K562 (cell line): ENCODE measurements at regions not wholly inside any gene's neighbourhood (a gene's known extent, or its start where the extent isn't known, plus 50 kb on each side); places are given as distances from the start of the nearest gene placed in this dataset.

Experiments used
- ATAC-seq: fragments of 200-7000 bp; cut with Tn5 transposase; 3 replicates; pipeline ENCODE4 v1.9.1; 2020; ENCODE audit warnings: moderate library complexity
- BruUV-seq: library from RNA; stranded (reverse); fragments of 400-500 nt; replicated peaks from 2 replicates; lab custom pipeline; 2021; lab: Mats Ljungman, UMichigan
- CTCF ChIA-PET: fragments of 300-600 bp; formaldehyde crosslinking; extraction: SDS; loops from one replicate; lab custom pipeline; 2021; ENCODE audit warnings: low intra/inter-chr PET ratio; lab: Yijun Ruan, JAX
- POLR2A ChIA-PET: fragments of 300-600, 350-650 bp; sonication (Branson Sonifier 250); formaldehyde crosslinking; extraction: SDS; loops from one replicate; lab custom pipeline; 2021; ENCODE audit warnings: antibody characterized with exemption, inconsistent platforms; lab: Yijun Ruan, JAX
- DNase-seq, 4 experiments: peaks; one replicate each; pipeline versions ENCODE4 v3.0.0 to v3.0.0-alpha.2; 2011 to 2018; ENCODE audit warnings: low spot score in 3 of 4, mixed read lengths in 3 of 4; ENCODE audit errors: extremely low read depth in 1 of 4
- FAIRE-seq: peaks from 2 replicates; lab custom pipeline; 2011; peaks lifted over from hg19 to GRCh38; lab: Jason Lieb, UNC
- H2AFZ ChIP-seq: 2 replicates; pipeline ENCODE4 v1.6.0; 2011; ENCODE audit warnings: low read depth, low read length, control low read depth, inconsistent platforms
- H3K27ac ChIP-seq: fragments of 200-600 bp; 3 replicates; pipeline ENCODE4 v1.8.0; 2011; ENCODE audit warnings: low read depth, mild to moderate bottlenecking, control low read depth, inconsistent platforms, low read length, moderate library complexity, mixed read lengths; ENCODE audit errors: extremely low read depth
- H3K27me3 ChIP-seq, 2 experiments: fragments of 300-600 bp in 1 of 2; 2 replicates in 1 of 2; 3 replicates in 1 of 2; pipeline versions ENCODE4 v1.6.0 to v1.8.0; 2011; ENCODE audit warnings: inconsistent platforms in 2 of 2, low read length in 2 of 2, mild to moderate bottlenecking in 1 of 2, mixed read lengths in 1 of 2, moderate library complexity in 1 of 2; ENCODE audit not compliant: control insufficient read depth in 2 of 2, insufficient read depth in 2 of 2
- H3K36me3 ChIP-seq: fragments of 300-600 bp; 3 replicates; pipeline ENCODE4 v1.8.0; 2011; ENCODE audit warnings: mild to moderate bottlenecking, low read length, inconsistent platforms; ENCODE audit not compliant: control insufficient read depth, insufficient read depth
- H3K4me1 ChIP-seq, 2 experiments: fragments of 200-600 bp in 1 of 2; replicated peaks in 1 of 2; 2 replicates in 1 of 2; 3 replicates in 1 of 2; pipeline versions ENCODE4 v1.5.1 to v1.8.0; 2011; ENCODE audit warnings: inconsistent platforms in 2 of 2, low read length in 2 of 2, mild to moderate bottlenecking in 1 of 2, mixed read lengths in 1 of 2, moderate library complexity in 1 of 2; ENCODE audit not compliant: control insufficient read depth in 2 of 2, insufficient read depth in 2 of 2
- H3K4me2 ChIP-seq: 2 replicates; pipeline ENCODE4 v1.6.1; 2011; ENCODE audit warnings: low read length, control low read depth, inconsistent platforms, mixed read lengths; ENCODE audit not compliant: insufficient read depth
- H3K4me3 ChIP-seq: fragments of 200-600 bp; sonication (generic), shearing (Covaris generic); 2 replicates; pipeline ENCODE4 v1.5.1; 2016; ENCODE audit warnings: control low read depth, inconsistent platforms
- H3K79me2 ChIP-seq: fragments of 200-600 bp; 3 replicates; pipeline ENCODE4 v1.8.0; 2011; ENCODE audit warnings: low read length, inconsistent platforms; ENCODE audit not compliant: control insufficient read depth, insufficient read depth
- H3K9ac ChIP-seq, 2 experiments: 2 replicates each; pipeline versions ENCODE4 v1.6.0 to v1.6.1; 2011; ENCODE audit warnings: low read depth in 2 of 2, low read length in 2 of 2, control low read depth in 1 of 2, inconsistent platforms in 1 of 2, mild to moderate bottlenecking in 1 of 2, mixed read lengths in 1 of 2; ENCODE audit not compliant: insufficient read depth in 1 of 2
- H3K9me1 ChIP-seq: one replicate; pipeline ENCODE4 v1.6.0; 2011; ENCODE audit warnings: inconsistent platforms, mild to moderate bottlenecking, low read length, moderate library complexity; ENCODE audit not compliant: control insufficient read depth, insufficient read depth
- H3K9me3 ChIP-seq: replicated peaks from 2 replicates; pipeline ENCODE4 v1.5.1; 2011; ENCODE audit warnings: low read depth, low read length, inconsistent platforms; ENCODE audit not compliant: control insufficient read depth, insufficient read depth
- H4K20me1 ChIP-seq: replicated peaks from 2 replicates; pipeline ENCODE4 v1.6.1; 2011; ENCODE audit warnings: low read length, inconsistent platforms, mixed read lengths; ENCODE audit not compliant: control insufficient read depth, insufficient read depth
- HDGF ChIP-seq: fragments of 450-650 bp; IDR thresholded peaks from 2 replicates; pipeline ENCODE4 v1.6.1; 2016
- KDM5B ChIP-seq: fragments of 200-600 bp; sonication (generic); IDR thresholded peaks from 2 replicates; pipeline ENCODE4 v1.6.1; 2012; ENCODE audit warnings: low read depth, mild to moderate bottlenecking, moderate library complexity, low read length, control low read depth, inconsistent platforms; ENCODE audit not compliant: insufficient replicate concordance
- PHTF2 ChIP-seq: fragments of 250-450 bp; sonication (Bioruptor Pico); IDR thresholded peaks from 2 replicates; pipeline ENCODE4 v1.5.0; 2021; ENCODE audit warnings: mild to moderate bottlenecking
- RB1 ChIP-seq: fragments of 450-650 bp; IDR thresholded peaks from 2 replicates; pipeline ENCODE4 v1.6.1; 2017; ENCODE audit warnings: low read depth, mild to moderate bottlenecking
- SMC3 ChIP-seq: conservative IDR thresholded peaks from 2 replicates; pipeline ENCODE4 v1.6.1; 2011; ENCODE audit warnings: low read depth, low read length, improper control_type of control experiment; ENCODE audit not compliant: insufficient read depth
- TOE1 ChIP-seq, 2 experiments: fragments of 450-650 bp in 1 of 2; sonication (generic) in 1 of 2; formaldehyde crosslinking in 1 of 2; IDR thresholded peaks; 2 replicates each; pipeline versions ENCODE4 v1.7.1 to v1.8.0; 2016 to 2022; ENCODE audit warnings: borderline replicate concordance in 2 of 2, mild to moderate bottlenecking in 2 of 2, antibody characterized with exemption in 1 of 2, inconsistent platforms in 1 of 2, low read depth in 1 of 2, missing genetic modification reagents in 1 of 2, moderate library complexity in 1 of 2
- ZNF644 ChIP-seq: fragments of 200-800 bp; sonication (Bioruptor generic); IDR thresholded peaks from 2 replicates; pipeline ENCODE4 v1.6.1; 2016; ENCODE audit warnings: low read depth, missing genetic modification characterization, missing compliant biosample characterization
- WGBS: fragments of 100-300 bp; shearing (Covaris generic); methylation state at CpG from one replicate; pipeline ENCODE4 v1.1.6; 2016; ENCODE audit warnings: low coverage, mixed read lengths; ENCODE audit not compliant: insufficient coverage; ENCODE audit errors: missing lambda C conversion rate; 5-methylcytosine and 5-hydroxymethylcytosine counted together
- in situ Hi-C: fragments of 300-500 bp; cut with MboI; formaldehyde crosslinking; loops from 4 replicates; pipeline ENCODE4 v1.15.0; 2018; ENCODE audit warnings: inconsistent platforms, mixed read lengths
- intact Hi-C: fragments of 100-400 bp; cut with micrococcal nuclease; formaldehyde crosslinking; loops from 2 replicates; pipeline ENCODE4 v1.14.2; 2022
- TF ChIP-seq, protein P1 (sequence below), 2 experiments: fragments of 450-650 bp; formaldehyde crosslinking in 1 of 2; IDR thresholded peaks; 2 replicates each; pipeline versions ENCODE4 v1.4.0 to v1.6.1; 2014 to 2020; ENCODE audit warnings: mild to moderate bottlenecking in 2 of 2, borderline replicate concordance in 1 of 2, low read depth in 1 of 2
- TF ChIP-seq, protein P2 (sequence below), 2 experiments: fragments of 450-650 bp in 1 of 2; sonication (generic) in 1 of 2; formaldehyde crosslinking in 1 of 2; IDR thresholded peaks in 1 of 2; conservative IDR thresholded peaks in 1 of 2; 2 replicates each; pipeline versions ENCODE4 v1.6.1 to v1.8.1; 2016 to 2023; ENCODE audit warnings: mild to moderate bottlenecking in 2 of 2, moderate library complexity in 2 of 2, inconsistent platforms in 1 of 2, missing genetic modification reagents in 1 of 2
- TF ChIP-seq, protein P3 (sequence below): fragments of 250-450 bp; sonication (Bioruptor Pico); IDR thresholded peaks from 2 replicates; pipeline ENCODE4 v1.4.0; 2020; ENCODE audit warnings: mild to moderate bottlenecking, moderate library complexity, borderline replicate concordance

DNA sequence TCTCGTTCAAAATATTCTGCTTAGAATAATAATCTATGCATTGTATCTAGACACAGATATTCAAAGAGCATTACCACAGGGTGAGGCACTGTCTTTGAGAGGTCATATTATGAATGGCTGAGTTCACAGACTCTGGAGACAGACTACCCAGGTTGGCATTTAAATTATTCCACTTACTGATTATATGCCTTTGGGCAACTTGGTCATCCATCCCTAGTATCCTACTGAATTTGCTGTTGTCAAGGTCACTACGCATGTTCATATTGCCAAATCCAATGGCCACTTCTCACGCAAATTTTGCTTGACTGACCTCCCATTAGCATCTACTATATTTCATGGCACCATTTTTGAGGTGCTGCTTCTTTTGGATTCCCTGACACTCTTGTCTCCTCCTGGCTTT, 498.6 kb upstream of the TLE4 start:
- ChIA-PET POLR2A (no interaction called here), CTCF (no interaction called here)
- H3K4me1 ChIP-seq, result no peaks in the 10 kb centered on the region
- BruUV-seq, result no TSS peak
- H3K27me3 ChIP-seq, result no peaks in the 10 kb centered on the region
- no peak overlapping the region for H3K9ac ChIP-seq
- H3K27ac ChIP-seq, result no peak overlapping the region
- H3K4me2 ChIP-seq, result no peak overlapping the region
- H3K9me3 ChIP-seq, result no peaks in the 10 kb centered on the region
- no peaks in the 10 kb centered on the region for H4K20me1 ChIP-seq
- no peak overlapping the region for H3K4me3 ChIP-seq
- WGBS, result 4% methylated on average over 3 of the region's 3 CpGs
- DNase-seq (no peak), FAIRE-seq (no peak), ATAC-seq (no peak)
- in situ Hi-C loops, result no loop called here
- H2AFZ ChIP-seq, result no peak overlapping the region
- no peaks in the 10 kb centered on the region for H3K9me1 ChIP-seq
- H3K36me3 ChIP-seq, result no peaks in the 10 kb centered on the region
- H3K79me2 ChIP-seq, result no peaks in the 10 kb centered on the region
- intact Hi-C loops, result no loop called here
- TF ChIP-seq HDGF (no peak), RB1 (no peak), SMC3 (no peak), ZNF644 (tag) (no peak), TOE1 (IDR thresholded peaks at IDR 0.05; ENCODE audit: borderline replicate concordance) (no peak), TOE1 (CRISPR knock-in tag; IDR thresholded peaks at IDR 0.05; ENCODE audit: borderline replicate concordance, low read depth) (no peak), PHTF2 (no peak), KDM5B (no peak)
- TF ChIP-seq, protein P1, sequence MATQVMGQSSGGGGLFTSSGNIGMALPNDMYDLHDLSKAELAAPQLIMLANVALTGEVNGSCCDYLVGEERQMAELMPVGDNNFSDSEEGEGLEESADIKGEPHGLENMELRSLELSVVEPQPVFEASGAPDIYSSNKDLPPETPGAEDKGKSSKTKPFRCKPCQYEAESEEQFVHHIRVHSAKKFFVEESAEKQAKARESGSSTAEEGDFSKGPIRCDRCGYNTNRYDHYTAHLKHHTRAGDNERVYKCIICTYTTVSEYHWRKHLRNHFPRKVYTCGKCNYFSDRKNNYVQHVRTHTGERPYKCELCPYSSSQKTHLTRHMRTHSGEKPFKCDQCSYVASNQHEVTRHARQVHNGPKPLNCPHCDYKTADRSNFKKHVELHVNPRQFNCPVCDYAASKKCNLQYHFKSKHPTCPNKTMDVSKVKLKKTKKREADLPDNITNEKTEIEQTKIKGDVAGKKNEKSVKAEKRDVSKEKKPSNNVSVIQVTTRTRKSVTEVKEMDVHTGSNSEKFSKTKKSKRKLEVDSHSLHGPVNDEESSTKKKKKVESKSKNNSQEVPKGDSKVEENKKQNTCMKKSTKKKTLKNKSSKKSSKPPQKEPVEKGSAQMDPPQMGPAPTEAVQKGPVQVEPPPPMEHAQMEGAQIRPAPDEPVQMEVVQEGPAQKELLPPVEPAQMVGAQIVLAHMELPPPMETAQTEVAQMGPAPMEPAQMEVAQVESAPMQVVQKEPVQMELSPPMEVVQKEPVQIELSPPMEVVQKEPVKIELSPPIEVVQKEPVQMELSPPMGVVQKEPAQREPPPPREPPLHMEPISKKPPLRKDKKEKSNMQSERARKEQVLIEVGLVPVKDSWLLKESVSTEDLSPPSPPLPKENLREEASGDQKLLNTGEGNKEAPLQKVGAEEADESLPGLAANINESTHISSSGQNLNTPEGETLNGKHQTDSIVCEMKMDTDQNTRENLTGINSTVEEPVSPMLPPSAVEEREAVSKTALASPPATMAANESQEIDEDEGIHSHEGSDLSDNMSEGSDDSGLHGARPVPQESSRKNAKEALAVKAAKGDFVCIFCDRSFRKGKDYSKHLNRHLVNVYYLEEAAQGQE (IDR thresholded peaks at IDR 0.05; ENCODE audit: borderline replicate concordance), result no peak
- TF ChIP-seq, protein P1 (CRISPR knock-in tag; IDR thresholded peaks at IDR 0.05; ENCODE audit: low read depth), result no peak
- TF ChIP-seq, protein P2, sequence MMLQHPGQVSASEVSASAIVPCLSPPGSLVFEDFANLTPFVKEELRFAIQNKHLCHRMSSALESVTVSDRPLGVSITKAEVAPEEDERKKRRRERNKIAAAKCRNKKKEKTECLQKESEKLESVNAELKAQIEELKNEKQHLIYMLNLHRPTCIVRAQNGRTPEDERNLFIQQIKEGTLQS (IDR thresholded peaks at IDR 0.05), result no peak
- TF ChIP-seq, protein P2 (CRISPR knock-in tag; conservative IDR thresholded peaks at IDR 0.05), result no peak
- TF ChIP-seq, protein P3, sequence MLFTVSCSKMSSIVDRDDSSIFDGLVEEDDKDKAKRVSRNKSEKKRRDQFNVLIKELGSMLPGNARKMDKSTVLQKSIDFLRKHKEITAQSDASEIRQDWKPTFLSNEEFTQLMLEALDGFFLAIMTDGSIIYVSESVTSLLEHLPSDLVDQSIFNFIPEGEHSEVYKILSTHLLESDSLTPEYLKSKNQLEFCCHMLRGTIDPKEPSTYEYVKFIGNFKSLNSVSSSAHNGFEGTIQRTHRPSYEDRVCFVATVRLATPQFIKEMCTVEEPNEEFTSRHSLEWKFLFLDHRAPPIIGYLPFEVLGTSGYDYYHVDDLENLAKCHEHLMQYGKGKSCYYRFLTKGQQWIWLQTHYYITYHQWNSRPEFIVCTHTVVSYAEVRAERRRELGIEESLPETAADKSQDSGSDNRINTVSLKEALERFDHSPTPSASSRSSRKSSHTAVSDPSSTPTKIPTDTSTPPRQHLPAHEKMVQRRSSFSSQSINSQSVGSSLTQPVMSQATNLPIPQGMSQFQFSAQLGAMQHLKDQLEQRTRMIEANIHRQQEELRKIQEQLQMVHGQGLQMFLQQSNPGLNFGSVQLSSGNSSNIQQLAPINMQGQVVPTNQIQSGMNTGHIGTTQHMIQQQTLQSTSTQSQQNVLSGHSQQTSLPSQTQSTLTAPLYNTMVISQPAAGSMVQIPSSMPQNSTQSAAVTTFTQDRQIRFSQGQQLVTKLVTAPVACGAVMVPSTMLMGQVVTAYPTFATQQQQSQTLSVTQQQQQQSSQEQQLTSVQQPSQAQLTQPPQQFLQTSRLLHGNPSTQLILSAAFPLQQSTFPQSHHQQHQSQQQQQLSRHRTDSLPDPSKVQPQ (CRISPR knock-in tag), result no peak
